OCI-LY1 (cell line): ENCODE measurements at regions not wholly inside any gene's neighbourhood (a gene's known extent, or its start where the extent isn't known, plus 50 kb on each side); places are given as distances from the start of the nearest gene placed in this dataset.

ENCODE experiments used
- H2AFZ ChIP-seq: fragments of 200-600 bp; sonication (generic), shearing (Covaris generic); 2 replicates; pipeline ENCODE4 v1.6.0; 2014; ENCODE audit warnings: antibody characterized with exemption, mild to moderate bottlenecking, low read length
- H3F3A ChIP-seq: fragments of 200-600 bp; sonication (generic), shearing (Covaris generic); 2 replicates; pipeline ENCODE4 v1.6.0; 2014; ENCODE audit warnings: mild to moderate bottlenecking, antibody characterized with exemption, low read length, moderate library complexity; ENCODE audit not compliant: insufficient read depth
- H3K27ac ChIP-seq: fragments of 200-600 bp; sonication (generic); 2 replicates; pipeline ENCODE4 v1.5.1; 2014; ENCODE audit warnings: low read length, mixed run types, mild to moderate bottlenecking, low read depth; ENCODE audit not compliant: poor library complexity, severe bottlenecking
- H3K27me3 ChIP-seq: fragments of 200-600 bp; sonication (generic); 2 replicates; pipeline ENCODE4 v1.6.0; 2014; ENCODE audit warnings: antibody characterized with exemption, mild to moderate bottlenecking, low read length, moderate library complexity; ENCODE audit not compliant: insufficient read depth
- H3K36me3 ChIP-seq: fragments of 200-600 bp; sonication (generic); 2 replicates; pipeline ENCODE4 v1.6.1; 2014; ENCODE audit warnings: mild to moderate bottlenecking, antibody characterized with exemption, low read length, moderate library complexity, mixed read lengths; ENCODE audit not compliant: insufficient read depth
- H3K4me1 ChIP-seq: fragments of 200-600 bp; sonication (generic); 2 replicates; pipeline ENCODE4 v1.5.1; 2014; ENCODE audit warnings: mild to moderate bottlenecking, low read length, moderate library complexity; ENCODE audit not compliant: insufficient read depth, severe bottlenecking
- H3K4me2 ChIP-seq: fragments of 200-600 bp; sonication (generic), shearing (Covaris generic); 2 replicates; pipeline ENCODE4 v1.6.1; 2014; ENCODE audit warnings: low read length
- H3K4me3 ChIP-seq: fragments of 200-600 bp; sonication (generic); 2 replicates; pipeline ENCODE4 v1.5.1; 2014; ENCODE audit warnings: low read length, low read depth, mild to moderate bottlenecking, mixed read lengths; ENCODE audit not compliant: poor library complexity, severe bottlenecking
- H3K79me2 ChIP-seq: fragments of 200-600 bp; shearing (Covaris generic); 2 replicates; pipeline ENCODE4 v1.6.1; 2016; ENCODE audit warnings: mixed run types, low read length, mixed read lengths; ENCODE audit not compliant: insufficient read depth
- H3K9ac ChIP-seq: fragments of 200-600 bp; sonication (generic), shearing (Covaris generic); 2 replicates; pipeline ENCODE4 v1.6.1; 2014; ENCODE audit warnings: mild to moderate bottlenecking, low read length, mixed read lengths
- H3K9me2 ChIP-seq: fragments of 200-600 bp; sonication (generic), shearing (Covaris generic); 2 replicates; pipeline ENCODE4 v1.6.1; 2014; ENCODE audit warnings: low read depth, mild to moderate bottlenecking, low read length, mixed read lengths
- H3K9me3 ChIP-seq: fragments of 200-600 bp; shearing (Covaris generic); 2 replicates; pipeline ENCODE4 v1.6.1; 2014; ENCODE audit warnings: low read length, mixed read lengths
- H4K20me1 ChIP-seq: fragments of 200-600 bp; sonication (generic), shearing (Covaris generic); 2 replicates; pipeline ENCODE4 v1.6.0; 2016; ENCODE audit warnings: mild to moderate bottlenecking, low read length; ENCODE audit not compliant: insufficient read depth
- EZH2 ChIP-seq: fragments of 200-600 bp; sonication (generic), shearing (Covaris generic); IDR thresholded peaks from 2 replicates; pipeline ENCODE4 v1.8.0; 2017; ENCODE audit warnings: borderline replicate concordance, mixed run types, mild to moderate bottlenecking, antibody characterized with exemption, low read length, moderate library complexity, mixed read lengths
- TF ChIP-seq, protein P1 (sequence below): fragments of 200-600 bp; sonication (generic), shearing (Covaris generic); IDR thresholded peaks from 2 replicates; pipeline ENCODE4 v1.5.1; 2017; ENCODE audit warnings: mild to moderate bottlenecking, antibody characterized with exemption, low read length, moderate library complexity, mixed read lengths

DNA sequence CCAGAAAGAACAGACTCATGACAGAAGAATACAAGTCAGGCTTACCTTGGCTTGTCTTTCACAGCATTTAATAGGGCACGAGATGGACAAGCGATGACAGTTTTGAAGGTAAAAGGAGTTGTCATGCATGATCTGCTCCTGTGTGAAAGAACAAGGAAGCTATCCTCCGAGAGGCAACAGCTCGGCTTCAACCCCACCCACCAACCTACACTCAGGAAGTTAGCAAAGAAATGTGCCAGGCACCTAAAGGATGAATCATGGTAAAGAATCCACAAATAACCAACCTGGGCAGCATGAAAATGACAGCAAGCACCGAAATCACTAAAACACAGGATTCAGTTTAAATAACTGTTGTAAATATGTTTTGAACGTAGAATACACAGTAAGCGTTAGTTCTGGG, 700.2 kb downstream of the TYW1 start:
- H3K79me2 ChIP-seq, result no peaks in the 10 kb centered on the region
- H3F3A ChIP-seq, result no peaks in the 10 kb centered on the region
- H3K9ac ChIP-seq, result no peak overlapping the region
- H3K4me1 ChIP-seq, result no peaks in the 10 kb centered on the region
- no peaks in the 10 kb centered on the region for H3K27me3 ChIP-seq
- TF ChIP-seq, protein P1, sequence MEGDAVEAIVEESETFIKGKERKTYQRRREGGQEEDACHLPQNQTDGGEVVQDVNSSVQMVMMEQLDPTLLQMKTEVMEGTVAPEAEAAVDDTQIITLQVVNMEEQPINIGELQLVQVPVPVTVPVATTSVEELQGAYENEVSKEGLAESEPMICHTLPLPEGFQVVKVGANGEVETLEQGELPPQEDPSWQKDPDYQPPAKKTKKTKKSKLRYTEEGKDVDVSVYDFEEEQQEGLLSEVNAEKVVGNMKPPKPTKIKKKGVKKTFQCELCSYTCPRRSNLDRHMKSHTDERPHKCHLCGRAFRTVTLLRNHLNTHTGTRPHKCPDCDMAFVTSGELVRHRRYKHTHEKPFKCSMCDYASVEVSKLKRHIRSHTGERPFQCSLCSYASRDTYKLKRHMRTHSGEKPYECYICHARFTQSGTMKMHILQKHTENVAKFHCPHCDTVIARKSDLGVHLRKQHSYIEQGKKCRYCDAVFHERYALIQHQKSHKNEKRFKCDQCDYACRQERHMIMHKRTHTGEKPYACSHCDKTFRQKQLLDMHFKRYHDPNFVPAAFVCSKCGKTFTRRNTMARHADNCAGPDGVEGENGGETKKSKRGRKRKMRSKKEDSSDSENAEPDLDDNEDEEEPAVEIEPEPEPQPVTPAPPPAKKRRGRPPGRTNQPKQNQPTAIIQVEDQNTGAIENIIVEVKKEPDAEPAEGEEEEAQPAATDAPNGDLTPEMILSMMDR, result no peak
- TF ChIP-seq EZH2, result no peak
- H3K4me3 ChIP-seq, result no peak overlapping the region
- H4K20me1 ChIP-seq, result no peaks in the 10 kb centered on the region
- no peak overlapping the region for H3K4me2 ChIP-seq
- H2AFZ ChIP-seq, result no peak overlapping the region
- H3K36me3 ChIP-seq, result no peaks in the 10 kb centered on the region
- H3K27ac ChIP-seq, result no peak overlapping the region
- H3K9me2 ChIP-seq, result no peaks in the 10 kb centered on the region
- no peaks in the 10 kb centered on the region for H3K9me3 ChIP-seq

DNA sequence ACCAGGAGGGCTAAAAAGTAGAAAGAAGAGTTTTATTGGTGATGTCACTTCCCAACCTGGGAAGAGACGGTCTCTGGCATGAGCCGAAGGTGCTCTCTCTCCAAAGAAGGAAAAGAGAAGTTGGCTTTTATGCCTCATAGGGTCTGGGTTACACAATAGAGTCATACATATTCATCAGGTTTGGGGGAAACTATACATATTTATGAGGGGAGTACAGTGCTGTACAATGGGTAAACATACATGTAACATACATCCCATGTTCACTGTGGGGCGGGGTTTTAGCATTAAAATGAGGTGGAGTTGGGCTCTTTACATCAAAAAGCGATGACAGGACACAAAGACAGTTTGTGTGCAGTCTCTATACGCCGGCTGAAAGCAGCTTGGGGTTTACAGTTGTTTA, 701.7 kb downstream of the TYW1 start:
- H3F3A ChIP-seq, result no peaks in the 10 kb centered on the region
- H2AFZ ChIP-seq, result no peak overlapping the region

DNA sequence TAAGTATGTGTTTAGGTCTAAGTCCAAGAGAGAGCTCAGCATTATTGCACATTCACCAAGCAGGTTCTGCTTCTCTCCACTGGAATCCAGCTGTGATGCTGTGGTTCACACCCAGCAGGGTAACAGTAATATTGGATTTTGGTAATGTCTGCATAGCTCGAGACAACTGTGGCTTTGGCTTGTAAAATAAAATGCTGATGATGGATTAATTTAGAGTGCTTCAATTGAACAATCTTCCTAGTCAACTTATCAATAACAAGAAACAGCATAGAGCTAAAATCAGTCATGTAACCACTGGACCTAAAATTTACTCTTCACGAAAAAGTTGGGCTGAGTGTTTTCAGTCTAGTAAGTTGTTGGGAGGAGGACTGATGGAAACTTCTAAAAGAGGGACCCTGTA, 709.2 kb downstream of the TYW1 start:
- TF ChIP-seq EZH2, result no peak
- TF ChIP-seq, protein P1, result no peak
- no peak overlapping the region for H3K9ac ChIP-seq
- H3F3A ChIP-seq, result no peaks in the 10 kb centered on the region
- no peaks in the 10 kb centered on the region for H3K4me1 ChIP-seq
- H4K20me1 ChIP-seq, result no peaks in the 10 kb centered on the region
- H3K27ac ChIP-seq, result no peak overlapping the region
- H3K79me2 ChIP-seq, result no peaks in the 10 kb centered on the region
- no peaks in the 10 kb centered on the region; the same call in 1 of the 2 replicates for H3K9me3 ChIP-seq
- H3K4me2 ChIP-seq, result no peak overlapping the region
- H3K4me3 ChIP-seq, result no peak overlapping the region
- H2AFZ ChIP-seq, result no peak overlapping the region
- H3K27me3 ChIP-seq, result no peaks in the 10 kb centered on the region
- H3K36me3 ChIP-seq, result no peaks in the 10 kb centered on the region
- no peaks in the 10 kb centered on the region; the same call in 1 of the 2 replicates for H3K9me2 ChIP-seq

More for the DNA sequence above, 701.7 kb downstream of the TYW1 start:
- Histone ChIP-seq H4K20me1 (no peaks in the 10 kb centered on the region), H3K27ac (no peak overlapping the region), H3K79me2 (no peaks in the 10 kb centered on the region), H3K4me3 (no peak overlapping the region), H3K4me1 (no peaks in the 10 kb centered on the region), H3K36me3 (no peaks in the 10 kb centered on the region), H3K27me3 (no peaks in the 10 kb centered on the region), H3K4me2 (no peak overlapping the region), H3K9me3 (no peaks in the 10 kb centered on the region), H3K9ac (no peak overlapping the region), H3K9me2 (no peaks in the 10 kb centered on the region)
- TF ChIP-seq EZH2, result no peak

DNA sequence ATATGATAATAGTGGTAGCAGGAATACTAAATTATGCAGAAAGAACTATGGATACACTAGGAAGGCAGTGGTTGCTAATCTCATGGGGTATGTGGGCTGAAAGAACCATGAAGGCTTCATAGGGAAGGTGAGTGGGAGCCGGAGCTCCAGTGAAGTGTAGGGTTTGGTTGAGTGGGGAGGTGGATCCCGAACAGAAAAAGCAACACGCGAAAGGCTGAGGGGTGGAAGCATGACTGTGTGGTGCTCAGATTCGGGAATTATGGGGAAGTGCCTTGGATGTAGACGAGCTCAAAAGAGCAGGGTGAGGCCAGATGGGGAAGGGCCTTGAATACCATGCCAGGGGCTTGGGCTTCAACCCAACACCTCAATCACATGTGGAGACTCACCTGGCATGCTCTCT, 715.1 kb downstream of the TYW1 start:
- Histone ChIP-seq H3F3A (no peaks in the 10 kb centered on the region), H3K4me1 (no peaks in the 10 kb centered on the region), H3K4me3 (no peak overlapping the region), H3K79me2 (no peaks in the 10 kb centered on the region), H3K9ac (no peak overlapping the region), H3K4me2 (no peak overlapping the region), H4K20me1 (no peaks in the 10 kb centered on the region), H3K9me3 (no peaks in the 10 kb centered on the region; the same call in 1 of the 2 replicates), H2AFZ (no peak overlapping the region), H3K9me2 (no peaks in the 10 kb centered on the region; the same call in 1 of the 2 replicates), H3K27ac (no peak overlapping the region), H3K36me3 (no peaks in the 10 kb centered on the region), H3K27me3 (no peaks in the 10 kb centered on the region)
- TF ChIP-seq, protein P1, result no peak
- no peak for TF ChIP-seq EZH2
